HG03565 (cell line): ENCODE measurements at regions not wholly inside any gene's neighbourhood (a gene's known extent, or its start where the extent isn't known, plus 50 kb on each side); places are given as distances from the start of the nearest gene placed in this dataset.
"Not testable (repeated sequence)": the region's sequence is repeated elsewhere in the genome, so short reads cannot be mapped to it uniquely, and the experiment has no call there.

Experiments
- ATAC-seq: cut with Tn5 transposase; IDR thresholded peaks from one replicate; pipeline ENCODE4 v1.9.1; 2021; ENCODE audit warnings: mild to moderate bottlenecking, moderate library complexity; ENCODE audit not compliant: unreplicated experiment

DNA sequence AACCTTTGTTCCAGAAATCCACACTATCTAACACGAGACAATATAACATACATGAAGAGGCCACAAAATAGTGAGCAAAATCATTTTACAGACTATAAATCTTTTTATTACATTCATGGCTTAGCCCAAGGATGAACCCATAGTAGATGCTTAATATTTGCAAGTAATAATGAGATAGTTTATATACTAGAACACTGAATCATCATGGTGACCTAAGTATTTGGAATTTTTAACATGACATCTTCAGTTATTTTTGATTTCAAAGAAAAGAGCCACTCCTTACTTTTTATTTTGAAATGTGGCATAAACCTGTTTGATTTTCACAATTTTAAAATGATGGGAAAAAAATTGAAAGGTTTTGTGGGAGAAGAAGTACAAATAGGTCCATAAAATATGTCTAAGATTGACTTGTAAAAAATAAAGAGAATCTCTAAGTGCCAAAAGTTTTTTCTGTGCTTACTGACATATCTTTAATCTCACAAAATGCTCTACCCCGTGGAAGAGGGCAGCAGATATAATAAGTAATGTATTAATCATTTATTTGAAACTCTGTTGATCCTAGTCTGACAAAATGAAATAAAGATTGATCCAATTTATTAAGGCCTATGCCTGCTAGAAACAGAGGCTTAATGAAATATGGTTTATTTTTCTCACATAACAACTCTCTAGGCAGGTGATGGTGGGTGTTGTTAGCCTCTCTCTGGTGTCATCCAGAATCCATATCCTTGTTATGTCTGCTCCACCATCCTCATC, 224.5 kb upstream of the CENPE start:
- ATAC-seq: no peak

DNA sequence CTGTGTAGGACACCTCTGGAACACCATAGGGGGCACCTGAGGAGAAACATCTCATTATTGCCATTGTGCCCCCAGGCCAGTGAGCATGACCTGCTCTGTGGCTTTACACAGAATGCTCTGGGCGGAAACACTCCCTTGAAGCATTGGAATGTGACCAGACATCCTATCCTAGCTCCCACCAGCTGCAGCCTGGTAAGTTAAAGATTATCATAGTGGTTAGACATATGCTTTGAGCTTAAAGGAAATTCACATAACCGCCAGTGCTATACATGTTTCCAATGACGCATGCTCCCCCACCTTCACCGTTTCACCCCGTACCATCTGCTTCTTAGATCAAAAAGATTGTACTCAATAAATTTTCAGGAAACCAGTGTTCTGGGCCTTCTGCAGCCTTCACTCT, 217.7 kb upstream of the CENPE start:
- ATAC-seq: no peak

DNA sequence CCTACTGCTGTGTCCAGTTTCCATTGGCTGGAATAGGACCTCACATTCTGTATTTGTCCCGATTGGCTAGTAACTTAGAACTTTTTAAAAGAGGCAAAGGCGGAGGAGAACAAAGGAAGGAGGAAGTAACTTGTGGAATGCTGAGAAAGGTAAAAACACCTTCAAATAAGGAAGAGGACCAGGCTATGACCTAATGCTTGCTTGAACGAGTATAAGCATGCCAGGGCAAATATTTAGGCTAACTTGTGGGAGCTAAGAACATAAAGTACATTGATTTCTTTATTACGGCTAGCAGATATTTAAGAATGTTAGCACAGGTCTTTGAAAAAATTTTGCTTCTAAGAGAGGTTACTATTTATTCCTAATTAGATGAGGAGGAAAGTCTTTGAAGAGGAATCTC, 214.5 kb upstream of the CENPE start:
- not testable (repeated sequence) for ATAC-seq

DNA sequence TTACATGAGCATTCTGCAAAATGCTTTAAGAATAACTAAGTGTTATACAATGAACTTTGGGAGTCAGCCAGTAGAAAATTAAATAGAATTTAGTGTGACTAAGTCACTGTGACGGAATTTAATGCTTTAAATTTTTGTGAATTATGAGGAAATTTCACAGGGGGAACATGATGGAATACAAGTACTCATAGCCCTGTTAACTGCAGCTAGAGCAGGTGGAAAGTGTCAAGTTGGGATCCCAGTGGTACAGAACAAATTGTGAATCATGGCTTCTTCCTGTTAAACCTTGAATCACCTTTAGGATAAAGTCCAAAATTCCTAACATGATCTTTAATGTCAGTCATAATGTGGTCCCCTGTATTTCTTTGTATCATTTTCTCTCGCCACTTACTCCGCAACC, 212.2 kb upstream of the CENPE start:
- ATAC-seq: no peak

DNA sequence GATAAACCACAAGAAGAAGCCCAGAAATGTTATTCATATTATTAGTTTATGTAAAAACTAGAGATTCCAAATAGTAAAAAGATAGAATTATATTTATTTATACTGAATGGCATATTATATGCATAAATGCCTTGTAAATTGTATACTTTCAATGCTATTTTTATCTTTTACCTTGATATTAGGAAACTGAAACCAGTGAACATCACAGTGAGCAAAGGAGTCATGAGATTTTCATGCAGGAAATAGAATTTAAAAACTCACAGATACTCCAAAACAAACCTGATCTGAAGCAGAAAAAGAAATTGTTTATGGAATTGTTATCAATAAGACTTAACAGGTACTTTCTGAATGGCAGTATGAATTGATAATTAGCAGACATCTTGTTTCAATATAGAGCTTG, 207.3 kb upstream of the CENPE start:
- peak; percentile 45 for ATAC-seq

DNA sequence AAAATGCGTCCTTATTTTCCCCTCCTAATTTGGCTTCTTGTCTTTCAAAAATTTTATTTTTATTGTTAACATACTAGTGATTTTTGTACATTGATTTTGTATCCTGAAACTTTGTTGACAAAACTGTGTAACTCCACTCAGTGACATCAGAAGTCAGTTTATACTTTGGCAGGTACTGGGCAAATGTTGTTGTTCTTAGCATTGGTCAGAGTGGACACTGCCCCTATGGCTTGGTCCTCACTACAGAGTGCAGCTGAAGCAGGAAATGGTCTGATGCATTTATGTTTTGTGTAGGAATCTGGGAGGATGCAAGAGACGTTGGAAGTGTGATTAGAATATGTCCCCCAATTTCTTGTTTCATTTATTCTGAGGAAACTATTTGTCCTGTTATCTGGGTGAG, 205.5 kb upstream of the CENPE start:
- no peak for ATAC-seq

DNA sequence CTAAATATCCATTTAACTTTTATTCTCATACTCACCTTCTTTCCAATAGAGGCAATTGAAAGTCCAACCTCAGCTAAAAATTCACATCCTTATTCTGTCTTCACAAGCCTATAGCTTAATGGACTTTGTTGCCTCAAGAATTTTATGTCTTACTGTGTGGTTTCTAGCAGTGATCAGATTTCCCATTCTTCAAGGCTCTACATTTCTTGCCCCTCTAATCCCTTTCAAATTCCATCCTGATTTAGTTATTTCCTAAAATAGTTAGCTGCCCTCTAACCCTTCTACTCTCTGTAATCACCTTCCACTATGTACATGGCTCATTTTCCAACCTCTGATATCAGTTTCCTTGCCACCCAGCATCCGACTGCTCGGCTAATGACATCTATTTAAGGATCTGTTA, 204.1 kb upstream of the CENPE start:
- no peak for ATAC-seq

DNA sequence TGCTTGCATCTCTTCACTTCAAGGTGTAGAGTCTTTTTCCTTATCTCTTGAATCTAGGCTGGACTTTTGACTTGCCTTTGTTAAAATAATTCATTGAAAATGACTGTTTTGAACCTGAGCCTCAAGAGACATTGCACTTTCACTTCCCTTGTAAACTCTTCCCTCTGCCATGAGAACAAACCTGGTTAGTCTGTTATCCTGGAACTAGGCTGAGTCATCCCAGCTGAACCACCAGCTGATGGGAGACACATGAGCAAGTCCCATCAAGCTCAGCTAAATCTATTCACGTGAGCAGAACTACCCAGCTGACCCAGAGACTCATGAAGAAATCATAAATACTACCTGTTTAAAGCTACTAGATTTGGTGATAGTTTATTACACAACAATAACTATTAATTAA, 202.3 kb upstream of the CENPE start:
- ATAC-seq: peak; percentile 82

DNA sequence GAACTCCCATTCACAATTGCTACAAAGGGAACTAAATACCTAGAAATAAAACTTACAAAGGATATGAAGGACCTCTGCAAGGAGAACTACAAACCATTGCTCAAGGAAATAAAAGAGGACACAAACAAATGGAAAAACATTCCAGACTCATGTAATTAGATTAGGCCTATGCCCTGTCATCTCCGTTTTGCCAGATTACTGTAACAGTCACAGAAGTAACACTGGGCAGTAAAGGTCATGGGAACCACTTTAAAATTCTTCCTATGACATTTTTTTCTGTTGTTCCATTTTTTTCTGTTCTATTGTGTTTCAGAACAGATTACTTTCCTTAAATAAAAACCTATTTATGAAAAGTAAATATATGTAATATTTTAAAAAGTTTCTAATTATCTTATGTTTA, 199.4 kb upstream of the CENPE start:
- no peak for ATAC-seq

DNA sequence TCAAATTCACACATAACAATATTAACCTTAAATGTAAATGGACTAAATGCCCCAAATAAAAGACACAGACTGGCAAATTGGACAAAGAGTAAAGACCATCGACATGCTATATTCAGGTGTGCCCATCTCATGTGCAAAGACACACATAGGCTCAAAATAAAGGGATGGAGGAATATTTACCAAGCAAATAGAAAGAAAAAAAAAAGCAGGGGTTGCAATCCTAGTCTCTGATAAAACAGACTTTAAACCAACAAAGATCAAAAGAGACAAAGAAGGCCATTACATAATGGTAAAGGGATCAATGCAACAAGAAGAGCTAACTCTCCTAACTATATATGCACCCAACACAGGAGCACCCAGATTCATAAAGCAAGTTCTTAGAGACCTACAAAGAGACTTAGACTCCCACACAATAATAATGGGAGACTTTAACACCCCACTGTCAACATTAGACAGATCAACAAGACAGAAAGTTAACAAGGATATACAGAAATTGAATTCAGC, 189.4 kb upstream of the CENPE start:
- ATAC-seq: not testable (repeated sequence)

DNA sequence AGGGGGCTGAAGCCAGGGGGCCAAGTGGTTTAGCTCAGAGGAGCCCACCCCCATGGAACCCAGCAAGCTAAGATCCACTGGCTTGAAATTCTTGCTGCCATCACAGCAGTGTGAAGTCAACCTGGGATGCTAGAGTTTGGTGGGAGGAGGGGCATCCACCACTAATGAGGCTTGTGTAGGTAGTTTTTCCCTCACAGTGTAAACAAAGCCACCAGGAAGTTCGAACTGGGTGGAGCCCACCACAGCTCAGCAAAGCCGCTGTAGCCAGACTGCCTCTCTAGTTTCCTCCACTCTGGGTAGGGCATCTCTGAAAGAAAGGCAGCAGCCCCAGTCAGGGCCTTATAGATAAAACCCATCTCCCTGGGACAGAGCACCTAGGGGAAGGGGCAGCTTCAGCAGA, 187.4 kb upstream of the CENPE start:
- ATAC-seq: not testable (repeated sequence)

DNA sequence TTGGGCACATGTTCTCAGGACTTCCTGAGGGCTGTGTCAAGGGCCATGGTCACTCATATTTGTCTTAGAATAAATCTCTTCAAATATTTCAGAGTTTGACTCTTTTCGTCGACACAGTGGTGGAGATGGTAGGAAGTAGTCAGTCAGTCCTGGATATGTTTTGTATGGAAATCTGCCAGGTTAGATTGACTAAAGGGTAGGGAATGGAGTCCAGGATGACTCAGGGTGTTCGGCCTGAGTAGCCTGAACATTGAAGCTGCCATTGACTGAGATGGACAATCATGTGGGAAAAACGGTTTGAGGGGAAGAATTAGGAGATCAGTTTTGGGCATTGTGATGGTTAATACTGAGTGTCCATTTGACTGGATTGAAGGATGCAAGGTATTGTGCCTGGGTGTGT, 177.1 kb upstream of the CENPE start:
- no peak for ATAC-seq

DNA sequence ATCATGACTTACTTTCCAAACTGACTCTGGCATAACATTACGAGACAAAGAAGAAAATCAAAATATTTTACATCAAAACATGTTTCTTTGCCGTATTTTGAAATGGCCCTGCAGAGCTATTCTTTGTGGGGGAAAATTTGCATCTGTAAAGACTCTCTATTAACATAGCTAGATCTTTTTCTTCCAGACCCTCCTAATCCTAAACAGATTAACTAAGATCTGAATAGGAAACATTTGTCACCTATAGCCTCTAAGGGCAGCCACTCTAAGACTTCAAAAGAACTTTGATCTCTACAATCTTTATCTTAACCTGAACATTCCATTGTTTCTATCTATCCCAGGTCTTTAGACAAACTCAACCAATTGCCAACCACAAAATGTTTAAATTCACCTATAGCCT, 176.6 kb upstream of the CENPE start:
- ATAC-seq: no peak

DNA sequence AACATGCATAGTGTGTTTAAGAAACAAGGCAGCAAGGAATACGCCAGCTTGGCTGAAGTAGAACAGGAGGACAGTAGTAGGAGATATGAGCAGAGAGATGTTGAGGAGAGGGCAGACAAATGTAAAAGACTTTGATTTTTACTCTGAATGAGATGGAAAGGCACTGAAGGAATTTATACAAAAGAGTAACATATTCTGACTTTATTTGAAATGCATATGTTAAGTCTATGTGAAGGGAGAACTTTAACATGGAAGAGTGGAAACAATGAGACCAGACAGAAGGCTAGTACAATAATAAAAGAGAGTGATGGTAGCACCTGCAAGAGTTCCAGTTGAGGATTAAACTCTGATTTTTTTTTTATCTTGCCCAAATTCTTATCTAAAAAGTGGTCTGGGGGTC, 176.2 kb upstream of the CENPE start:
- no peak for ATAC-seq

DNA sequence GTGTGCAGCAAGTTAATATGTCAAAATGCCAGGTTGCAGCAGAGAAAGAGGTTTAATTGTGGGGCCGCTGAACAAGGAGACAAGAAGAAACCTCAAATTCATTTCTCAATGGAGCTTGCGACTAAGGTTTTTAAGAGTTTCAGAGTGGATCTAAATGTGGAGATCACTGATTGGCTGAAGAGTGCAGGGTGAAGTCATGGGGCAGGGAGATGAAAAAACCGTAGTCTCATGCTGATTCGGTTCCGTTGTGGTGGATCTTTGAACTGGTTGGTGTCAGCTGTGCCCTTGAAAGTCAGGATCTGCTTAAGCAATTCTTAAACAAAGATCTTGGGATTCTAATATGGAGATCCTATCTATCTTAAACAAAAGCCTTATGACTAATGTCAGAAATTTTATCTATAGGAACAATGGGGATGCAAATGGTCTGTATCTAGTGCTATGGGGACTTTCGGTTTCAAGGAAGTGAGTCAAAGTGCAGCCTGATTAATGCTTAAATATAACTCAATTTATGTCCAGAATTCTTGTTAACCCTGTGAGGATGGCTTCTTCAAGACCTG, 173.9 kb upstream of the CENPE start:
- ATAC-seq: no peak

DNA sequence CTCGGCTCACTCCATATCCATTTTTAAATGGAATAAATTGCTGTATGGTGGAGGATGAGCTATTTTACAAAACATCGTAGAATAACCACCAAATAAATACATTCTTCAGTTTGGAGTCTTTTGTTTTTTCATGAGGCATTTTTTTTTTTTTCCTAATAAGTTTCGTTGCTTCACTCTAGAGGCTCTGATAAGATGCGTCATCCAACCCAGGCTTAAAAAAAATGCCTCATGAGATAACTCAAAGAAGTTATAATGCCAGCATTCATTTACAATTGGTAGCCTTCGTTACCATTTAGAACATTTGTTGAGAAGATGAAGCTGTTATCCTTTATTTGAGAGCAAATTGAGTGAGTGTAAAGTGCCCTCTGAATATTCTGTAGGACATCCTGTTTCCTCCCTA, 172.2 kb upstream of the CENPE start:
- ATAC-seq: no peak

DNA sequence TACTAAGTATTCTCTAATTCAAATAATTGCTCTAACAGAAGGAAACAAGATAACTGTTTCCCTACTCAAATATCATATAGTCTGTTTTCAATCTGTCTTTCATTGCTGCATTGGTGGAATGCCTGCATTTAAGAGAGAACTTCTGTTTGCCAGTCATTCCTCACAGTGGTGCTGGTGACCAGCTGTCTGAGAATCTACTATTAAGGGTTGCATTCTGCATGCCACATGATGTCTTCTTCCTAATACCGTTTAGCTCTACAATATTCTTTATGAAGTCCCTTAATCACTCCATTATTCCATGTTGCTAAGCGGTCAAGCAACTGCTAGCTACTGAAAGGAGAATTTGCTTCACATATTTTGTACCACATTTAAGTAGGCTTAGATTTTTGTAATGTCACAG, 167.1 kb upstream of the CENPE start:
- ATAC-seq: no peak

DNA sequence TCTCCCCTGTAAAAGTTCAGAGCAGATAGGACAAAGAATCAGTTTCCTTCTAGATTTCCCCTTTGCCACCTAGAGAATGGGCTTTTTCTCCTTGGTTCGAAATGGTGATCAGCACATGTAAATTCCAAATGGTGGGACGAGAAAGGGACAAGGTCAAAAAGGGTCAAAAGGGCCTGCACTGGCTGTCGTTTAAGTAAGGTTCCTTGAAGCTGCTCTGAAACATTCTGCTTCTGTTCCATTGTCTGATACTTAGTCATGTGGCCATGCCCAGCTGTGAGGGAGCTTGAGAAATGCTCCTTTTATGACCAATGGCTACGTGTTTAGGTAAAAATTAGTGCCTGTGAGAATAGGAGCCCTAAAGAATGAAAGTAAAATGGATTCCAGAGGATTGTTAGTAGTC, 165.9 kb upstream of the CENPE start:
- no peak for ATAC-seq

DNA sequence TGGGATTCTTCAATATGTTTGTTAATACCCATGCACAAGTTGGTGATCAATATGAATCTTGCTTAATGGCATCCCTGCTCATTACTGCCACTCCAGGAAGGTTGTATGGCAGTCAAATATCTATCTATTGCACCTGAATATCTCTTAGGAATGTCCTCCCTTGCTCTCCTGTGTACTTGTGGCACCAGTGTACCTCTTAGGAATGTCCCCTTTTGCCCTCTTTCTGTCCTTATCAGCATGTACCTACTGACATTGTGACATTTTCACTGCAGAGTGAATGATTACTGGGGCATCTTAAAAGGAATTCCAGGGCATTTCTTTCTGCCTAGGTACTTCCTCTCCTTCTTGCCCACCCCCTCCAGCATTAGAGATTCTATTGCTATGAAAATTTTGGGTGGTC, 163.8 kb upstream of the CENPE start:
- no peak for ATAC-seq

DNA sequence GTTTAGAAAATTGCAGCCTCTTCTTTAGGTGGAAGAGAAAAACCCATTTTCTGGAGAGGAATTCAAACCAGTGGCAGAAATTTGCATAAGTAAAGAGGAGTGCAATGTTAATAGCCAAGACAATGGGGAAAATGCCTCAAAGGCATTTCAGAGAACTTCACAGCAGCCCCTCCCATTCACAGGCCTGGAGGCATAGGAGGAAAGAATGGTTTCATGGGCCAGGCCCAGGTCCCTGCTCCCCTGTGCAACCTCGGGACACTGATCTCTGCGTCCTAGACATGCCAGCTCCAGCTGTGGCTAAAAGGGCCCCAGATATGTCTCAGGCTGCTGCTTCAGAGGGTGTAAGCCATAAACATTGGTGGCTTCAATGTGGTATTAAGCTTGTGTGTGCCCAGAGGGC, 161.8 kb upstream of the CENPE start:
- no peak for ATAC-seq

DNA sequence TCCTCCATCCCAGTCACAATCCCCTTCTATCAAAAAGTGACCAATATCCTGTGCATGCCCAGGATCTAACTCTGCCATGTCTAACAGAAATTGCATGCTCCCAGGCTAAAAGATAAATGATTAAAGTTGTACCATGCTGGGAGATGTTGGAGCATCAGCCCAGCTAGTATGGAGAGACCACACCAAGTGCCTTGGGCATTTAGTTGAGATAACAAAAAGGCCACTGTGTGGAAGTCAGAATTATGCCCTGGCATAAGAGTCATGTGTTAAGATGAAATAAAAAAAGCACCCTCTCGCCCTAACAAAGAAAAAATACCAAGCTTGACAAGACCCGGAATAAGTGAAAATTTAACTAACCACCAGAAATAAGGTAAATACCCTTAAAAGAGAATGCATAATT, 155.9 kb upstream of the CENPE start:
- no peak for ATAC-seq

DNA sequence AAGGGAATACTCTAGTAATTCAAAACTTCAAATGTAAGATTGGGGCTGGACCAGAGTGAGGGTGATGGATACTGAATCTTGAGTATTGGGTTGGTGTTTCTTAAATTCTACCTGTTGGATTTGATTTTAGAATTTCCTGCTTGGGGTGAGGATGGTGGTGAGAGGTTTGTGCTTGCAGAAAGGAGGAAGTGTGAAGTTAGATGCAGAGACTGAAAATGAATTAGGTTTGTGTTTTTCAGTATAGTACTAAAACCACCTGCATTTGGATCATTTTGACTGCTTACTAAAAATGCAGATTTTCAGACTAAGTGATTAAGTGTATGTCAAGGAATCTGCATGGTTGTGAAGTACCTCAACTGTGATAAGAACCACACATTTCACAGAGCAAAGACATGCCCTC, 131.5 kb upstream of the CENPE start:
- ATAC-seq: no peak

DNA sequence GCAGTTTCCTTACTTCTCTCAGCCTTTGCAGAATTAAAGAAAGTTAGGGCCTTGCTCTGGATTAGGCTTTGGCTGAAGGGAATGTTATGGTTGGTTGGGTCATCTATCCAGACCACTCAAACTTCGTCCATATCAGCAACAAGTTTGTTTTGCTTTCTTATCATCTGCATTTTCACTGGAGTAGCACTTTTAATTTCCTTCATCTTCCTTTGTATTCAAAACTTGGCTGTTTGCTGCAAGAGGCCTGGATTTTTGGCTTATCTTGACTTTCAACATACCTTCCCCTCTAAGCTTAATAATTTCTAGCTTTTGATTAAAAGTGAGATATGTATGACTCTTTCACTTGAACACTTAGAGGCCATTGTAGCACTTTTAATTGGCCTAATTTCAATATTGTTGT, 126.7 kb upstream of the CENPE start:
- no peak for ATAC-seq
